ENCODE measurements at regions not wholly inside any gene's neighbourhood (a gene's known extent, or its start where the extent isn't known, plus 50 kb on each side); places are given as distances from the start of the nearest gene placed in this dataset.
A peak's percentile ranks its signal among the peaks of the same experiment; 100 is the strongest.

- H3K4me1 ChIP-seq (replicated peaks in 1 of 2) = no peaks in the 10 kb centered on the region
- 0 to 77% (median 44%) methylated on average over 1 to 7 of the region's 9 CpGs; no CpG with 5 or more reads in 3 of the 10 experiments for WGBS, 10 experiments
- ATAC-seq (replicated peaks in 6 of 8) = no peak
- in situ Hi-C loops (cut with MboI; ENCODE audit: low pct_unique_long_range_greater_than_20kb in 2 of 9, low sequenced_read_pairs in 9 of 9, unreplicated experiment in 9 of 9) = no loop called here
- no peak overlapping the region for H3K27ac ChIP-seq
- no peak overlapping the region for H3K4me3 ChIP-seq
These were observed 344.6 kb upstream of the AJAP1 start for GRCh38 chr1:4309676-4310320.

DNA sequence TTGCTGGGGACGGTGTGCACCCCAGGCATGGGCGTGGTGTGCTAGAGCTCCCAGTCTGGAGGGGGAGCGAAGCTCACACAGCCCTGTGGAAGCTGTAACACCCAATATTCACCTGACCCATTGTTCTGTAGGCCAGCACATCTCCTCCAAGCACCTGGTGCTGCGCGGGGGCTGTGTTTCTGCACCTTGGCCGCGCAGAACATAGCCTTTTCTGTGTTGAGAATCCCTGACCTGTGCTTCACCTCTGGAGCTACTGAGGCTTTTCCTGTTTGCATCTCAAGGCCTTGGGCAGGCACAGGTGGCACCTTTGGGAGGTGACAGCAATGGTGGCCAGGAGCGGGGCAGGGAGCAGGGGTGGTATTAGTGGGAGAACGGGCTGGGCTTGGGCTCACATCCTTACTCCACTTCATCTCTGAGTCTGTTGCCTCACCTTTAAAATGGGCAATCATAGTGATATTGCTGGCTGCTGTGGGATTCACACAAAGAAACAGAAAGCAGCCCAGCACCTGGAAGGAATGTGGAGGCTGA is 343.9 kb upstream of the AJAP1 start:
- in situ Hi-C loops (cut with MboI; ENCODE audit: low pct_unique_long_range_greater_than_20kb in 2 of 9, low sequenced_read_pairs in 9 of 9, unreplicated experiment in 9 of 9) = no loop called here
- 33 to 100% (median 83%) methylated on average over 1 to 7 of the region's 9 CpGs; no CpG with 5 or more reads in 4 of the 10 experiments for WGBS, 10 experiments

GRCh38 chr1:4312024-4312423 is 342.4 kb upstream of the AJAP1 start:
- Histone ChIP-seq H3K4me3 (no peak overlapping the region), H3K27ac (no peak overlapping the region), H3K4me1 (replicated peaks in 1 of 2) (no peaks in the 10 kb centered on the region)
- ATAC-seq (replicated peaks in 6 of 8) = no peak
- in situ Hi-C loops (cut with MboI; ENCODE audit: low pct_unique_long_range_greater_than_20kb in 2 of 9, low sequenced_read_pairs in 9 of 9, unreplicated experiment in 9 of 9) = no loop called here
- WGBS, 10 experiments = 0 to 91% (median 67%) methylated on average over 1 to 6 of the region's 6 CpGs; no CpG with 5 or more reads in 1 of the 10 experiments

More for the DNA sequence above, 343.9 kb upstream of the AJAP1 start:
- ATAC-seq (replicated peaks in 6 of 8) = no peak
- H3K27ac ChIP-seq = no peak overlapping the region
- no peaks in the 10 kb centered on the region for H3K4me1 ChIP-seq (replicated peaks in 1 of 2)
- no peak overlapping the region for H3K4me3 ChIP-seq

- H3K27ac ChIP-seq = no peak overlapping the region
- WGBS, 10 experiments = 0 to 61% (median 25%) methylated on average over 1 to 4 of the region's 4 CpGs; no CpG with 5 or more reads in 2 of the 10 experiments
- in situ Hi-C loops (cut with MboI; ENCODE audit: low pct_unique_long_range_greater_than_20kb in 2 of 9, low sequenced_read_pairs in 9 of 9, unreplicated experiment in 9 of 9) = no loop called here
- H3K4me1 ChIP-seq (replicated peaks in 1 of 2) = no peaks in the 10 kb centered on the region
- ATAC-seq (replicated peaks in 6 of 8) = no peak
- no peak overlapping the region for H3K4me3 ChIP-seq
These were observed 339.2 kb upstream of the AJAP1 start for GRCh38 chr1:4315202-4315601.

DNA sequence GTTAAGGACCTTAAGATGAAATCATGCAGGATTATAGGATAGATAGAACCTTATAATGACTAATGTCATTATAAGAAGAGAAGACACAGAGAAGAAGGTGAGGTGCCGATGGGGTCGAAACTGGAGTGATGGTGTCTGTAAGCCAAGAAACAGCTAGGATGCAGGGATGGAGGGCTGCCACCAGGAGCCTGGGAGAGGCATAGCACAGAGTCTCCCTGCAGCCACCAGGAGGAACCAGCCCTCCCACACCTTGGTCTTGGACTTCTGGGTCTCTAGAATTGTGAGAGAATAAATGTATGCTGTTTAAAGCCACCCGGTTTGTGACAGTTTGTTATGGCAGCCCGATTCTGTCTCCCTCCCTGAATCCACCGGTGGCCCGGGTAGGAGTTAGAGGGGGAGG is 337.2 kb upstream of the AJAP1 start:
- Histone ChIP-seq H3K4me1 (replicated peaks in 1 of 2) (no peaks in the 10 kb centered on the region), H3K4me3 (no peak overlapping the region), H3K27ac (no peak overlapping the region)
- WGBS, 10 experiments = 17 to 100% (median 69%) methylated on average over 2 to 6 of the region's 6 CpGs; no CpG with 5 or more reads in 3 of the 10 experiments
- no peak for ATAC-seq (replicated peaks in 6 of 8)
- in situ Hi-C loops (cut with MboI; ENCODE audit: low pct_unique_long_range_greater_than_20kb in 2 of 9, low sequenced_read_pairs in 9 of 9, unreplicated experiment in 9 of 9) = no loop called here

DNA sequence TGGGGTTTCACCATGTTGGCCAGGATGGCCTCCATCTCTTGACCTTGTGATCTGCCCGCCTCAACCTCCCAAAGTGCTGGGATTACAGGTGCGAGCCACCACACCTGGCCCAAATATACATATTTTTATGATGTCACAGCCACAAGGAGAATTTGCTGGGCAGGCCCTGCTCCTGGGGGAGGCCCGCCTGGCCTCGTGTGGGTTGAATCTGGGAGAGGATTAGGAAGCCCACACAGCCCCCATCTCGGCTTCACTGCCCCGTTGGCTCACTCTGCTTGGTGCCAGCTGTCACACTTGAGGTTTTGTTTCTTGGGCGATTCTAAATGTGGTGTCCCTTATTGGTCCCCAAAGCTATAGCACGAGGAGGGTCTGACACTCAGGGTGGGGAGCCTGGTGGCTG is 335.7 kb upstream of the AJAP1 start:
- Histone ChIP-seq H3K4me3 (no peak overlapping the region), H3K4me1 (replicated peaks in 1 of 2) (no peaks in the 10 kb centered on the region), H3K27ac (no peak overlapping the region)
- ATAC-seq (replicated peaks in 6 of 8) = no peak
- in situ Hi-C loops (cut with MboI; ENCODE audit: low pct_unique_long_range_greater_than_20kb in 2 of 9, low sequenced_read_pairs in 9 of 9, unreplicated experiment in 9 of 9) = no loop called here
- 30 to 79% (median 64%) methylated on average over 1 to 8 of the region's 8 CpGs; no CpG with 5 or more reads in 6 of the 10 experiments for WGBS, 10 experiments

DNA sequence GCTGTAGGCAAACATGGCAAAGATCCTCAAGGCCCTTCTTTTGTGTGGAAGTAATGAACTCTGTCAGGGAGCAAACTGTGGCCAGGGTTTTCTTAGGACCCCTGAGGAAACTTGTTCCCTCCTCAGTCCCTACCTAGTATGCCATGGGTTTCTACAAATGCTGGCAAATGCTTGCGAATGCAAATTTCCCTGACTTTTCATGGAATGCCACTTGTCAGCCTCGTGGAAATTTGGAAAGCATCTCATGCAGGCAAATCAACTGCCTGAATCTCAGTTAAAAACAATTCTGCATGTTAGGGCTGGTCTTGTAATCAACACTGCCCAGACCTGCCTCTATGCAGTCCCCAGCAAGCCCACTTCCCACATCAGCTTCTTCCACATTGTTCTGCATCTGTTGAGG is 334.9 kb upstream of the AJAP1 start:
- WGBS, 10 experiments = 40 to 71% (median 48%) methylated on average over 1 to 2 of the region's 2 CpGs; no CpG with 5 or more reads in 3 of the 10 experiments

DNA sequence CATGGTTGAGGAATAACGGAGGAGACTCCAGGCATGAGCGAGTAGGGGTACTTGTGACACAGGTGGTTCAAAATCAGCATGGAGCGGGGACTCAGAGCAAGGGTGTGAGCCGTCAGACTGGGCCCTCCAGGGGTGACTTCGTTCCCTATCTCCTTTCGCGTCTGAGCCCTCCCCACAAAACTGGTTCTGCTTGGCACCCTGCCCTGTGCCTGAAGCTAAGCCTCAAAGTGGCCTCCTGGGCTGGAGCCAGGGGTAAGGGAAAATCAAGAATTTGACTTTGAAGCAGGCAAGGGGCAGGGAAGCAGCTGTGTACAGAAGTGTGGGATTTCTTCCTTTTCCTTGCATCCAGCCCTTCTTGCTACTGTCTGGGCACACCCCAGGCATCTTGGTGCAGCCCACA is 331.5 kb upstream of the AJAP1 start:
- Histone ChIP-seq H3K4me1 (replicated peaks in 1 of 2) (peaks cover 0 to 6% of the 10 kb centered on the region in 2 donors), H3K4me3 (no peak overlapping the region), H3K27ac (no peak overlapping the region)
- ATAC-seq (replicated peaks in 6 of 8) = no peak
- in situ Hi-C loops (cut with MboI; ENCODE audit: low pct_unique_long_range_greater_than_20kb in 2 of 9, low sequenced_read_pairs in 9 of 9, unreplicated experiment in 9 of 9) = no loop called here
- 40 to 81% (median 76%) methylated on average over 2 to 7 of the region's 7 CpGs; no CpG with 5 or more reads in 4 of the 10 experiments for WGBS, 10 experiments

More for the DNA sequence above, 334.9 kb upstream of the AJAP1 start:
- ATAC-seq (replicated peaks in 6 of 8) = no peak
- Histone ChIP-seq H3K4me3 (no peak overlapping the region), H3K27ac (no peak overlapping the region), H3K4me1 (replicated peaks in 1 of 2) (peaks cover 0 to 6% of the 10 kb centered on the region in 2 donors)
- in situ Hi-C loops (cut with MboI; ENCODE audit: low pct_unique_long_range_greater_than_20kb in 2 of 9, low sequenced_read_pairs in 9 of 9, unreplicated experiment in 9 of 9) = no loop called here

GRCh38 chr1:4323309-4323708 is 331.1 kb upstream of the AJAP1 start:
- in situ Hi-C loops (cut with MboI; ENCODE audit: low pct_unique_long_range_greater_than_20kb in 2 of 9, low sequenced_read_pairs in 9 of 9, unreplicated experiment in 9 of 9) = no loop called here
- Histone ChIP-seq H3K27ac (no peak overlapping the region), H3K4me1 (replicated peaks in 1 of 2) (peaks cover 0 to 6% of the 10 kb centered on the region in 2 donors), H3K4me3 (no peak overlapping the region)
- ATAC-seq (replicated peaks in 6 of 8) = no peak
- WGBS, 10 experiments = 7 to 92% (median 35%) methylated on average over 1 to 4 of the region's 4 CpGs; no CpG with 5 or more reads in 2 of the 10 experiments

DNA sequence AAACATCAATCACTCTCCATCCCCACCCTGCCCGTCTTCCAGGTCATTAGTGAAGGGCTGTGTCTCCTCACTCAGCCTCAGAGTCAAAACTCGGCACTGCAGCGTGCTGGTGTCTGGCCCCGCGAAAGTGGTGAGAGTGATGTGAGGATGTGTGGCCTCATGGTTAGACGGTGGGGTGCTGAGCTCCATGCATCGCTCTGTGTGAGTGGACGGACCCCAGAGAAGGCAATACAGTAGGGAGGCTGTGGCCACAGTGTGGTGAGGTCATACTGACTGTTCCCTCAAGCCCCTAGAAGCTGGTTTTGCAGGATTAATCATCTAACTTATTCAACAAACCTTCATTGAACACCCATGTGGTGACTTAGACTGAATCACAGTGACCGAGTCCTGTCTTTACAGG is 329.9 kb upstream of the AJAP1 start:
- Histone ChIP-seq H3K27ac (no peak overlapping the region), H3K4me3 (no peak overlapping the region), H3K4me1 (replicated peaks in 1 of 2) (peaks cover 0 to 9% of the 10 kb centered on the region in 2 donors)
- ATAC-seq (replicated peaks in 6 of 8) = peak in 3 of 8 experiments; percentile 50 to 72 (median 71)
- in situ Hi-C loops (cut with MboI; ENCODE audit: low pct_unique_long_range_greater_than_20kb in 2 of 9, low sequenced_read_pairs in 9 of 9, unreplicated experiment in 9 of 9) = no loop called here
- 7 to 85% (median 67%) methylated on average over 1 to 9 of the region's 9 CpGs; no CpG with 5 or more reads in 3 of the 10 experiments for WGBS, 10 experiments

GRCh38 chr1:4327142-4327541 is 327.3 kb upstream of the AJAP1 start:
- in situ Hi-C loops (cut with MboI; ENCODE audit: low pct_unique_long_range_greater_than_20kb in 2 of 9, low sequenced_read_pairs in 9 of 9, unreplicated experiment in 9 of 9) = no loop called here
- ATAC-seq (replicated peaks in 6 of 8) = no peak
- Histone ChIP-seq H3K4me1 (replicated peaks in 1 of 2) (peaks cover 0 to 31% of the 10 kb centered on the region in 2 donors), H3K4me3 (no peak overlapping the region), H3K27ac (no peak overlapping the region)
- 0 to 83% (median 43%) methylated on average over 1 to 2 of the region's 2 CpGs; no CpG with 5 or more reads in 4 of the 10 experiments for WGBS, 10 experiments

- no peak overlapping the region for H3K27ac ChIP-seq
- peaks cover 0 to 31% of the 10 kb centered on the region in 2 donors for H3K4me1 ChIP-seq (replicated peaks in 1 of 2)
- 0 to 60% (median 27%) methylated on average over 1 to 3 of the region's 10 CpGs; no CpG with 5 or more reads in 6 of the 10 experiments for WGBS, 10 experiments
- H3K4me3 ChIP-seq = no peak overlapping the region
- no peak for ATAC-seq (replicated peaks in 6 of 8)
- in situ Hi-C loops (cut with MboI; ENCODE audit: low pct_unique_long_range_greater_than_20kb in 2 of 9, low sequenced_read_pairs in 9 of 9, unreplicated experiment in 9 of 9) = no loop called here
These were observed 325.9 kb upstream of the AJAP1 start for GRCh38 chr1:4328402-4329071.

Data from motor neuron (in vitro differentiated cells).